ENCODE measurements at regions not wholly inside any gene's neighbourhood (a gene's known extent, or its start where the extent isn't known, plus 50 kb on each side); places are given as distances from the start of the nearest gene placed in this dataset.

- TF ChIP-seq CTCF (conservative IDR thresholded peaks at IDR 0.05; ENCODE audit: low read depth, low read length) (no peak), POLR2A (IDR thresholded peaks at IDR 0.05; ENCODE audit: low read depth, low read length) (no peak), MXI1 (IDR thresholded peaks at IDR 0.05; ENCODE audit: borderline replicate concordance, low read depth, low read length) (no peak), MAZ (IDR thresholded peaks at IDR 0.05; ENCODE audit: borderline replicate concordance, low read depth, low read length) (no peak), BHLHE40 (IDR thresholded peaks at IDR 0.05; ENCODE audit: low read depth, low read length) (no peak), ELK1 (IDR thresholded peaks at IDR 0.05; ENCODE audit: borderline replicate concordance, low read depth, low read length) (no peak), MAFK (IDR thresholded peaks at IDR 0.05; ENCODE audit: low read depth, low read length) (no peak), USF2 (IDR thresholded peaks at IDR 0.05; ENCODE audit: low read depth, low read length) (no peak), RFX5 (IDR thresholded peaks at IDR 0.05; ENCODE audit: low read depth, low read length) (no peak)
These were observed 91.3 kb upstream of the AMOTL1 start for GRCh38 chr11:94676814-94677213.

Measured in IMR-90 (cell line).